Retinal pigment epithelial cell (primary cell): ENCODE measurements at regions not wholly inside any gene's neighbourhood (a gene's known extent, or its start where the extent isn't known, plus 50 kb on each side); places are given as distances from the start of the nearest gene placed in this dataset.

ENCODE experiments used
- DNase-seq: peaks from one replicate; pipeline ENCODE4 v3.0.0-alpha.2; 2010; ENCODE audit warnings: low read depth
- H3K4me3 ChIP-seq: 2 replicates; pipeline ENCODE4 v1.5.1; 2011; ENCODE audit warnings: mild to moderate bottlenecking, low read length, control low read depth, moderate library complexity
- CTCF ChIP-seq: conservative IDR thresholded peaks from 2 replicates; pipeline ENCODE4 v1.5.1; 2011; ENCODE audit warnings: low read depth, low read length, control low read depth, inconsistent platforms

GRCh38 chr17:6893382-6894205, 62.1 kb upstream of the TEKT1 start:
- no peak for TF ChIP-seq CTCF
- H3K4me3 ChIP-seq = no peak overlapping the region
- no peak for DNase-seq

- TF ChIP-seq CTCF = peak; percentile 41
- no peak for DNase-seq
- H3K4me3 ChIP-seq = no peak overlapping the region
Observed at GRCh38 chr17:6894206-6894528, 62.6 kb upstream of the TEKT1 start.

- no peak for TF ChIP-seq CTCF
- DNase-seq = no peak
- H3K4me3 ChIP-seq = no peak overlapping the region
Observed at GRCh38 chr17:6901086-6901485, 69.6 kb upstream of the TEKT1 start.

GRCh38 chr17:6903326-6903900, 71.9 kb upstream of the TEKT1 start:
- H3K4me3 ChIP-seq = no peak overlapping the region
- DNase-seq = no peak
- no peak for TF ChIP-seq CTCF

GRCh38 chr17:6908807-6909206, 77.3 kb upstream of the TEKT1 start:
- H3K4me3 ChIP-seq = no peak overlapping the region
- TF ChIP-seq CTCF = no peak
- DNase-seq = no peak

- no peak for DNase-seq
- no peak overlapping the region for H3K4me3 ChIP-seq
- peak; percentile 76 for TF ChIP-seq CTCF
Observed at GRCh38 chr17:6910987-6911603, 79.6 kb upstream of the TEKT1 start.
